ENCODE measurements at regions not wholly inside any gene's neighbourhood (a gene's known extent, or its start where the extent isn't known, plus 50 kb on each side); places are given as distances from the start of the nearest gene placed in this dataset.

DNA sequence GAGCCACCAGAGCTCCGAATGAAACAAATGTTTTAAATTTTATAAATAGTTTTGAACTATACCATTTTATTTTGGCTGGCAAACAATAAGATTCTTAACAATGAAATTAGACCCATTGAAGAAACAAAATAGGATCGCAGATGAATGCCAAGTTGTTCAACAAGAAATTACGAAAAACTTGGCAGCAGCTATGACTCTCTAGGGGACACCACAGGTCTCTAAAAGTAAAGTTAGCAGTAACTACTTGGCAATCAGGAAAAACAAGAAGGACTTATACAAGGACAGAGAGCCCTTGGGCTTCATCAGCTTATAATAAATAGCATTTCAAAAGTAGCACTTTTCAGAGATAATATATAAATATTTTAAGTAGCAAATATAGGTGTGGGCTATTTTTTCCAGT, 603.8 kb upstream of the PSMD7 start (continued):
- TF ChIP-seq, protein P1, sequence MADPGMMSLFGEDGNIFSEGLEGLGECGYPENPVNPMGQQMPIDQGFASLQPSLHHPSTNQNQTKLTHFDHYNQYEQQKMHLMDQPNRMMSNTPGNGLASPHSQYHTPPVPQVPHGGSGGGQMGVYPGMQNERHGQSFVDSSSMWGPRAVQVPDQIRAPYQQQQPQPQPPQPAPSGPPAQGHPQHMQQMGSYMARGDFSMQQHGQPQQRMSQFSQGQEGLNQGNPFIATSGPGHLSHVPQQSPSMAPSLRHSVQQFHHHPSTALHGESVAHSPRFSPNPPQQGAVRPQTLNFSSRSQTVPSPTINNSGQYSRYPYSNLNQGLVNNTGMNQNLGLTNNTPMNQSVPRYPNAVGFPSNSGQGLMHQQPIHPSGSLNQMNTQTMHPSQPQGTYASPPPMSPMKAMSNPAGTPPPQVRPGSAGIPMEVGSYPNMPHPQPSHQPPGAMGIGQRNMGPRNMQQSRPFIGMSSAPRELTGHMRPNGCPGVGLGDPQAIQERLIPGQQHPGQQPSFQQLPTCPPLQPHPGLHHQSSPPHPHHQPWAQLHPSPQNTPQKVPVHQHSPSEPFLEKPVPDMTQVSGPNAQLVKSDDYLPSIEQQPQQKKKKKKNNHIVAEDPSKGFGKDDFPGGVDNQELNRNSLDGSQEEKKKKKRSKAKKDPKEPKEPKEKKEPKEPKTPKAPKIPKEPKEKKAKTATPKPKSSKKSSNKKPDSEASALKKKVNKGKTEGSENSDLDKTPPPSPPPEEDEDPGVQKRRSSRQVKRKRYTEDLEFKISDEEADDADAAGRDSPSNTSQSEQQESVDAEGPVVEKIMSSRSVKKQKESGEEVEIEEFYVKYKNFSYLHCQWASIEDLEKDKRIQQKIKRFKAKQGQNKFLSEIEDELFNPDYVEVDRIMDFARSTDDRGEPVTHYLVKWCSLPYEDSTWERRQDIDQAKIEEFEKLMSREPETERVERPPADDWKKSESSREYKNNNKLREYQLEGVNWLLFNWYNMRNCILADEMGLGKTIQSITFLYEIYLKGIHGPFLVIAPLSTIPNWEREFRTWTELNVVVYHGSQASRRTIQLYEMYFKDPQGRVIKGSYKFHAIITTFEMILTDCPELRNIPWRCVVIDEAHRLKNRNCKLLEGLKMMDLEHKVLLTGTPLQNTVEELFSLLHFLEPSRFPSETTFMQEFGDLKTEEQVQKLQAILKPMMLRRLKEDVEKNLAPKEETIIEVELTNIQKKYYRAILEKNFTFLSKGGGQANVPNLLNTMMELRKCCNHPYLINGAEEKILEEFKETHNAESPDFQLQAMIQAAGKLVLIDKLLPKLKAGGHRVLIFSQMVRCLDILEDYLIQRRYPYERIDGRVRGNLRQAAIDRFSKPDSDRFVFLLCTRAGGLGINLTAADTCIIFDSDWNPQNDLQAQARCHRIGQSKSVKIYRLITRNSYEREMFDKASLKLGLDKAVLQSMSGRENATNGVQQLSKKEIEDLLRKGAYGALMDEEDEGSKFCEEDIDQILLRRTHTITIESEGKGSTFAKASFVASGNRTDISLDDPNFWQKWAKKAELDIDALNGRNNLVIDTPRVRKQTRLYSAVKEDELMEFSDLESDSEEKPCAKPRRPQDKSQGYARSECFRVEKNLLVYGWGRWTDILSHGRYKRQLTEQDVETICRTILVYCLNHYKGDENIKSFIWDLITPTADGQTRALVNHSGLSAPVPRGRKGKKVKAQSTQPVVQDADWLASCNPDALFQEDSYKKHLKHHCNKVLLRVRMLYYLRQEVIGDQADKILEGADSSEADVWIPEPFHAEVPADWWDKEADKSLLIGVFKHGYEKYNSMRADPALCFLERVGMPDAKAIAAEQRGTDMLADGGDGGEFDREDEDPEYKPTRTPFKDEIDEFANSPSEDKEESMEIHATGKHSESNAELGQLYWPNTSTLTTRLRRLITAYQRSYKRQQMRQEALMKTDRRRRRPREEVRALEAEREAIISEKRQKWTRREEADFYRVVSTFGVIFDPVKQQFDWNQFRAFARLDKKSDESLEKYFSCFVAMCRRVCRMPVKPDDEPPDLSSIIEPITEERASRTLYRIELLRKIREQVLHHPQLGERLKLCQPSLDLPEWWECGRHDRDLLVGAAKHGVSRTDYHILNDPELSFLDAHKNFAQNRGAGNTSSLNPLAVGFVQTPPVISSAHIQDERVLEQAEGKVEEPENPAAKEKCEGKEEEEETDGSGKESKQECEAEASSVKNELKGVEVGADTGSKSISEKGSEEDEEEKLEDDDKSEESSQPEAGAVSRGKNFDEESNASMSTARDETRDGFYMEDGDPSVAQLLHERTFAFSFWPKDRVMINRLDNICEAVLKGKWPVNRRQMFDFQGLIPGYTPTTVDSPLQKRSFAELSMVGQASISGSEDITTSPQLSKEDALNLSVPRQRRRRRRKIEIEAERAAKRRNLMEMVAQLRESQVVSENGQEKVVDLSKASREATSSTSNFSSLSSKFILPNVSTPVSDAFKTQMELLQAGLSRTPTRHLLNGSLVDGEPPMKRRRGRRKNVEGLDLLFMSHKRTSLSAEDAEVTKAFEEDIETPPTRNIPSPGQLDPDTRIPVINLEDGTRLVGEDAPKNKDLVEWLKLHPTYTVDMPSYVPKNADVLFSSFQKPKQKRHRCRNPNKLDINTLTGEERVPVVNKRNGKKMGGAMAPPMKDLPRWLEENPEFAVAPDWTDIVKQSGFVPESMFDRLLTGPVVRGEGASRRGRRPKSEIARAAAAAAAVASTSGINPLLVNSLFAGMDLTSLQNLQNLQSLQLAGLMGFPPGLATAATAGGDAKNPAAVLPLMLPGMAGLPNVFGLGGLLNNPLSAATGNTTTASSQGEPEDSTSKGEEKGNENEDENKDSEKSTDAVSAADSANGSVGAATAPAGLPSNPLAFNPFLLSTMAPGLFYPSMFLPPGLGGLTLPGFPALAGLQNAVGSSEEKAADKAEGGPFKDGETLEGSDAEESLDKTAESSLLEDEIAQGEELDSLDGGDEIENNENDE (IDR thresholded peaks at IDR 0.05; ENCODE audit: insufficient replicate concordance, low read length) = no peak
- TF ChIP-seq NANOG (IDR thresholded peaks at IDR 0.05; ENCODE audit: insufficient read depth, low read depth, low read length, poor library complexity, severe bottlenecking) (no peak), JUND (IDR thresholded peaks at IDR 0.05; ENCODE audit: low read length) (no peak), CREB1 (IDR thresholded peaks at IDR 0.05) (no peak), MAFK (IDR thresholded peaks at IDR 0.05; ENCODE audit: low read depth, low read length) (no peak), BACH1 (IDR thresholded peaks at IDR 0.05; ENCODE audit: low read length) (no peak), CBX8 (IDR thresholded peaks at IDR 0.05; ENCODE audit: borderline replicate concordance, low read depth, low read length) (no peak), RBBP5 (IDR thresholded peaks at IDR 0.05; ENCODE audit: borderline replicate concordance, low read depth, low read length) (no peak), RNF2 (IDR thresholded peaks at IDR 0.05; ENCODE audit: borderline replicate concordance, low read depth, low read length, missing control alignments, poor library complexity, severe bottlenecking) (no peak), TEAD4 (IDR thresholded peaks at IDR 0.05; ENCODE audit: low read depth, low read length) (no peak), GTF2F1 (IDR thresholded peaks at IDR 0.05; ENCODE audit: borderline replicate concordance, low read depth, low read length) (no peak)
- TF ChIP-seq, protein P2, sequence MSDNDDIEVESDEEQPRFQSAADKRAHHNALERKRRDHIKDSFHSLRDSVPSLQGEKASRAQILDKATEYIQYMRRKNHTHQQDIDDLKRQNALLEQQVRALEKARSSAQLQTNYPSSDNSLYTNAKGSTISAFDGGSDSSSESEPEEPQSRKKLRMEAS (IDR thresholded peaks at IDR 0.05) = no peak

All from H1 (cell line).